ENCODE measurements at regions not wholly inside any gene's neighbourhood (a gene's known extent, or its start where the extent isn't known, plus 50 kb on each side); places are given as distances from the start of the nearest gene placed in this dataset.

DNA sequence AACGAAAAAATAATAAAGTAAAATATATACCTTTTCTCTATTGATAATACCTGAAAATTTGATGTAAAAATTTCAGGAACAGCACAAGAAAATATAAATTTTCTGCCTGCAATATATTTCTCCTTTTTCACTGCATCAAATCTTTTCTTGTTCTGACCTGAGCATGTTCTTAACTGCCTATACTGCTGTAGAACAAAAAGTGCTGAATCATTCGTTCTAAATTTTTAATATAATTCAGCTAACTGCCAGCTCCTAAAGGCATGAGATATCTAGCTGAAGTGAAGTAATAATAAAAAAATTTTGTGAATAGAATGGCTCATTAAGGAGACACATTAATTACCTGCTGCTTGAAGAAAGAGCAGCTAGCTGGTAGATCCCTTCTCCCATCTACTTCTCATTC is 188.6 kb upstream of the FKBP1C start:
- TF ChIP-seq, protein P1, sequence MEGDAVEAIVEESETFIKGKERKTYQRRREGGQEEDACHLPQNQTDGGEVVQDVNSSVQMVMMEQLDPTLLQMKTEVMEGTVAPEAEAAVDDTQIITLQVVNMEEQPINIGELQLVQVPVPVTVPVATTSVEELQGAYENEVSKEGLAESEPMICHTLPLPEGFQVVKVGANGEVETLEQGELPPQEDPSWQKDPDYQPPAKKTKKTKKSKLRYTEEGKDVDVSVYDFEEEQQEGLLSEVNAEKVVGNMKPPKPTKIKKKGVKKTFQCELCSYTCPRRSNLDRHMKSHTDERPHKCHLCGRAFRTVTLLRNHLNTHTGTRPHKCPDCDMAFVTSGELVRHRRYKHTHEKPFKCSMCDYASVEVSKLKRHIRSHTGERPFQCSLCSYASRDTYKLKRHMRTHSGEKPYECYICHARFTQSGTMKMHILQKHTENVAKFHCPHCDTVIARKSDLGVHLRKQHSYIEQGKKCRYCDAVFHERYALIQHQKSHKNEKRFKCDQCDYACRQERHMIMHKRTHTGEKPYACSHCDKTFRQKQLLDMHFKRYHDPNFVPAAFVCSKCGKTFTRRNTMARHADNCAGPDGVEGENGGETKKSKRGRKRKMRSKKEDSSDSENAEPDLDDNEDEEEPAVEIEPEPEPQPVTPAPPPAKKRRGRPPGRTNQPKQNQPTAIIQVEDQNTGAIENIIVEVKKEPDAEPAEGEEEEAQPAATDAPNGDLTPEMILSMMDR (IDR thresholded peaks at IDR 0.05), result no peak
- TF ChIP-seq EZH2 (IDR thresholded peaks at IDR 0.05) (no peak), EZH2phosphoT487 (IDR thresholded peaks at IDR 0.05) (no peak)

Measured in neural progenitor cell (in vitro differentiated cells).